ENCODE measurements at regions not wholly inside any gene's neighbourhood (a gene's known extent, or its start where the extent isn't known, plus 50 kb on each side); places are given as distances from the start of the nearest gene placed in this dataset.

DNA sequence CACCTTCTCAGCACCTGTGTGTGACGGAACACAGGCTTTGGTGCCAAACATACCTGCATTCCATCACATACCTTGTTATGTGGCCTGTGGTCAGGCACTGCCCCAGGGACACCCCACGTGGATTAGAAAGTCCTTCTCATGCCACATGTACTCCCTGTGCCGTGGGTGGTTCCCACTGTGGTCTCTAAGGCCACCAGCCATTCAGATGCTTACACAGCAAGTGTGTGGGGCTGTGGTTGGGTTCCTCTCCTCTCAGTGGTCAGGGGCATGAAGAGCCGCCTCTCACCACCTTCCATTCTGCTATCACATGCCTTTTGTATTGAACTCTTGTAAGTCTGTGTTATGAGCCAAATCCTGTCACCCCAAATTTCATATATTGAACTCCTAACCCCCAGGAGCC lies 85.1 kb upstream of the IGFBP3 start:
- no peak for DNase-seq (ENCODE audit: low read depth, low spot score)
- no peak overlapping the region for H3K4me3 ChIP-seq
- no peak overlapping the region for H3K9ac ChIP-seq (ENCODE audit: insufficient read length)
- TF ChIP-seq EZH2 (IDR thresholded peaks at IDR 0.05) (no peak), FOXP2 (optimal IDR thresholded peaks at IDR 0.05; ENCODE audit: control extremely low read depth, extremely low read length, insufficient read depth) (no peak), POLR2AphosphoS5 (IDR thresholded peaks at IDR 0.05; ENCODE audit: borderline replicate concordance, low read depth, low read length) (no peak)
- no peak overlapping the region for H3K27ac ChIP-seq
- no peaks in the 10 kb centered on the region for H3K36me3 ChIP-seq (ENCODE audit: insufficient read depth, low read length)
- H3K9me3 ChIP-seq (ENCODE audit: low read depth, low read length), result no peaks in the 10 kb centered on the region

DNA sequence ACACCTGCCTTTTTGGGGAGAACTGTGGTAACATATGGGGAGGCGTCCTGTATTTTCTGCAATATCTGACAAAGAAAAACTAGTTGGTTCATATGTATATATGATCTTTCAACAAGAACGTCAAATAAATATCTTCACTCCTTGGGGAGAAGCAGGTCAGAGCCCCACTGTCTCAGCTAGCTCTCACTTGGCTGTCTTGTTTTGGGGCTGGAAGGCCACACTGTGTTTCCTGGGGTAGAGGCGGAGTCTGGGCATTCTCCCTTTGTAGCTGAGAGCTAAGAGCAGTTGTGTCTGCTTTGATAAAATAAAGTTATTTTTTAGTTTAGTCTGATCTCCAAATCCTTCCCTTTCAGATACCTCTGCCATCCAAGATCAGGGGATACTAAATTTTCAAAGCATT lies 83.9 kb upstream of the IGFBP3 start:
- DNase-seq (ENCODE audit: low read depth, low spot score), result no peak
- Histone ChIP-seq H3K27ac (no peak overlapping the region), H3K9ac (ENCODE audit: insufficient read length) (no peak overlapping the region)

DNA sequence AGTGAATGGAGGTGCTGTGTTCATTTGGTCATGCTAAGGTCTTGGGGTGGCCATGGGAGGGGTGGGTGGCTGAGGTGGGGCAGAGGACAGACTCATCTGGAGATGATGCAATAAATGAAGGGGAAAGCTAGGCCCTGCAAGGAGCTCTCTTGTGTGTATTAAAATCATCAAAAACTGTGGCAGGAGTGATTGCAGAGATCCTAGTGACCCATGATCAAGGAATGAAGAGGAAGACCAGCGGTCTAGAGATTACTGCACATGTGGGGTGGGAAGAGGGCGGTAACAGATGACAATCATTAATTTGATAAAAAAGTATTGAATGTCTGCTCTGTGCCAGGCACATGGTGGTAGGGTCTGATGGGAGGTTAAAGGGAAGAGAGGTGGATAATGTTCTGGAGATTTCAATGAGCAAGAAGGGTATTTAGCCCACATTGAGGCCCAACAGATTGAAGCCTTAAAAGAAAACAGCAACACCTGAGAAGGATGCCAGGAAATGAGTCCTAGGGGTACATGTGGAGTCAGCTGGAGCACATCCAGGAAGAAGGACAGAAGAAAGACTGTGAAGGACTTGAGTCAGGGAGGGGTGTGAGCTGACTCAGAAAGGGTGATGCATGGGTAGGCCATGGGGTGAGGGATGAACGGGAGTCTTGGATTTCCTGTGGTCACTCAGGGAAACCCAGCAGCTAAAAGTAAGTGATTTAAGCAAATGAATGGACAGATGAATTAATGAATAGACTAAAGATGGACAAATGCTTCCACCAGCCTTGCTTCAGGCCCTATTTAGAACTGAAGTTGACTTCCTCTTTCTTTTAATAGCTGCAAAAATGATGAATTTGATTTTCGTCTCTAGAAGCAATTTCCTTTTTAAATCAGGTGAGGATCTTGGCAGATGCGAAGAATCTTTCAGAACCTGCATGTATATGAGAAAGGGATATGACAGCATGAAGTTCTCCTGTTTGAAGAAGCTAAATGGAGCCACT lies 83.1 kb upstream of the IGFBP3 start:
- H3K36me3 ChIP-seq (ENCODE audit: insufficient read depth, low read length), result no peaks in the 10 kb centered on the region
- H3K9me3 ChIP-seq (ENCODE audit: low read depth, low read length), result no peaks in the 10 kb centered on the region
- H3K27ac ChIP-seq, result no peak overlapping the region
- no peak overlapping the region for H3K9ac ChIP-seq (ENCODE audit: insufficient read length)
- DNase-seq (ENCODE audit: low read depth, low spot score), result no peak
- TF ChIP-seq POLR2AphosphoS5 (IDR thresholded peaks at IDR 0.05; ENCODE audit: borderline replicate concordance, low read depth, low read length) (no peak), FOXP2 (optimal IDR thresholded peaks at IDR 0.05; ENCODE audit: control extremely low read depth, extremely low read length, insufficient read depth) (no peak), EZH2 (IDR thresholded peaks at IDR 0.05) (no peak)
- no peak overlapping the region for H3K4me3 ChIP-seq

More for the DNA sequence above, 83.9 kb upstream of the IGFBP3 start:
- Histone ChIP-seq H3K4me3 (no peak overlapping the region), H3K9me3 (ENCODE audit: low read depth, low read length) (no peaks in the 10 kb centered on the region), H3K36me3 (ENCODE audit: insufficient read depth, low read length) (no peaks in the 10 kb centered on the region)
- no peak for TF ChIP-seq FOXP2 (optimal IDR thresholded peaks at IDR 0.05; ENCODE audit: control extremely low read depth, extremely low read length, insufficient read depth)

DNA sequence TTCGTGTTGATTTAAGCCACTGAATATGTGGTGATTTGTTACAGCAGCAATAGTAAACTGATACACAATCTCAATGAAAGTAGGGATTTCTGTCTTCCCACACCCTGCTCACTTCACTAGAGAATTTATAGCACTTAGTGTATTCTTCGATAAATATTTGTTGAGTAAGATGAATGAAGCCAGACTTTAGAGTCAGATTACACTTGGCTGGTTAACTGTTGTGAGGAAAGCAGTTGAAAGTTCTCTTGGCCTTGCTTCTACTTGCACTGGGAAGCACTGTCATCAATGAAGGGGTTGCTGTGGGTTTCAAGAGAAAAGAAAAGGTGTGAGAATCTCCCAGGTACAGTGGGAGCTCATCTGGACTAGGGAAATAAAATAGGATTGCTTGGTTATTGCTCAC lies 82.1 kb upstream of the IGFBP3 start:
- no peaks in the 10 kb centered on the region for H3K36me3 ChIP-seq (ENCODE audit: insufficient read depth, low read length)
- no peak overlapping the region for H3K27ac ChIP-seq
- H3K9ac ChIP-seq (ENCODE audit: insufficient read length), result no peak overlapping the region
- no peak overlapping the region for H3K4me3 ChIP-seq
- TF ChIP-seq FOXP2 (optimal IDR thresholded peaks at IDR 0.05; ENCODE audit: control extremely low read depth, extremely low read length, insufficient read depth), result no peak
- TF ChIP-seq EZH2 (IDR thresholded peaks at IDR 0.05), result no peak
- TF ChIP-seq POLR2AphosphoS5 (IDR thresholded peaks at IDR 0.05; ENCODE audit: borderline replicate concordance, low read depth, low read length), result no peak
- no peaks in the 10 kb centered on the region for H3K9me3 ChIP-seq (ENCODE audit: low read depth, low read length)
- no peak for DNase-seq (ENCODE audit: low read depth, low spot score)

DNA sequence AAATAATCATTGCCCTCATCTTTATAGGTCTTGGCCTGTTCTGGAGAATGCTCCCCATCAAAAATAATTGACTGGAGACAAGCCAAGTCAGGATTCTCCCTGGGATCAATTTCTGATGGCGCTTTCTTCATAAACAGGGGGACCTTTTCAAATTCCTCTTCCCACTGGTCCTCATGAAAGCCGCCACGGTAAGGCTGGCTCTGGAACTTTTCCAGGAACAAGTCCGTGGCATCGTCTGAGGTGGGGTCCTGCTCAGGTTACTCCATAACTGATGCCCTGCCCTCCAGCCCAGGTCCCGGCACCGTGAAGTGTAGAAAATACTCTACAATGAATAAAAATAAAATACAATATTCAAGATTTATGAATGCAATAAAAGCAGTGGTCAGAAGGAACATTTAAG lies 79.4 kb upstream of the IGFBP3 start:
- no peak for DNase-seq (ENCODE audit: low read depth, low spot score)
- no peak overlapping the region for H3K9ac ChIP-seq (ENCODE audit: insufficient read length)
- no peaks in the 10 kb centered on the region for H3K9me3 ChIP-seq (ENCODE audit: low read depth, low read length)
- no peaks in the 10 kb centered on the region for H3K36me3 ChIP-seq (ENCODE audit: insufficient read depth, low read length)
- no peak for TF ChIP-seq FOXP2 (optimal IDR thresholded peaks at IDR 0.05; ENCODE audit: control extremely low read depth, extremely low read length, insufficient read depth)
- no peak for TF ChIP-seq POLR2AphosphoS5 (IDR thresholded peaks at IDR 0.05; ENCODE audit: borderline replicate concordance, low read depth, low read length)
- no peak for TF ChIP-seq EZH2 (IDR thresholded peaks at IDR 0.05)
- H3K4me3 ChIP-seq, result no peak overlapping the region
- no peak overlapping the region for H3K27ac ChIP-seq

DNA sequence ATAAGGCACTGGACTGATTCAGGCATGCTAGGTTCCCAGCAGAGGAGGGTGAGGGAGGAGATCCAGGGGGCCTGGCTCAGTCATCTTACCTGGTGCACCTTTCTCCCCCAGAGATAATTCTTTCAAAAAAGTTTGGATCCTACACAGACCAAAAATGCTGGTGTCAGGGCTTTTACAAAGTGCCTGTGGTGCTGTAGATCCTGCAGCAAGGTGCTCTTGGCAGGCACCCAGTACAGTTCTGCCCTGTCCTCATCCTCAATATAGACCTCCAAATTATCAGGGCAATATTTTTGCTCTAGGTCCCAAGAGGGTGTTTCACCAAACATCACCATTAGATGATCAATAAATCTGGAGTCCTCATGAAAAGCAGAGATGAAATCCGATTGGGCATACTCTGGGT lies 78.5 kb upstream of the IGFBP3 start:
- Histone ChIP-seq H3K4me3 (no peak overlapping the region), H3K27ac (no peak overlapping the region), H3K36me3 (ENCODE audit: insufficient read depth, low read length) (no peaks in the 10 kb centered on the region), H3K9ac (ENCODE audit: insufficient read length) (no peak overlapping the region), H3K9me3 (ENCODE audit: low read depth, low read length) (no peaks in the 10 kb centered on the region)
- TF ChIP-seq POLR2AphosphoS5 (IDR thresholded peaks at IDR 0.05; ENCODE audit: borderline replicate concordance, low read depth, low read length) (no peak), EZH2 (IDR thresholded peaks at IDR 0.05) (no peak), FOXP2 (optimal IDR thresholded peaks at IDR 0.05; ENCODE audit: control extremely low read depth, extremely low read length, insufficient read depth) (no peak)
- no peak for DNase-seq (ENCODE audit: low read depth, low spot score)

DNA sequence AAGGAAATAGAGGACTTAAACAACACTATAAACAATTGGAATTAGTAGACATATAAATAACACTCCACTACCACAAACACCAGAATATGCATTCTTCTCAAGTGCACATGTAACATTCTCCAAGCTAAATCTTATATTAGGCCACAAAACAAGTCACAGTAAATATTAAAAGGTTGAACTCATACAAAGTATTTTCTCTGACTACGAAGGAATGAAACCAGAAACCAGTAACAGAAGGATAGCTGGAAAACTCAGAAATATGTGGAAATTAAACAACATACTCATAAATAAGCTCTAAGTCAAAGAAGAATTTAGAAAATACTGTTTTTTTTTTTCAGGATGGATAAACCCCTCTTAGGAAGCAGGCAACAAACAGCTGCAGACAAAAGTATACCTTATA lies 77.4 kb upstream of the IGFBP3 start:
- no peak overlapping the region for H3K27ac ChIP-seq
- no peaks in the 10 kb centered on the region for H3K36me3 ChIP-seq (ENCODE audit: insufficient read depth, low read length)
- TF ChIP-seq FOXP2 (optimal IDR thresholded peaks at IDR 0.05; ENCODE audit: control extremely low read depth, extremely low read length, insufficient read depth) (no peak), EZH2 (IDR thresholded peaks at IDR 0.05) (no peak), POLR2AphosphoS5 (IDR thresholded peaks at IDR 0.05; ENCODE audit: borderline replicate concordance, low read depth, low read length) (no peak)
- no peak overlapping the region for H3K9ac ChIP-seq (ENCODE audit: insufficient read length)
- H3K9me3 ChIP-seq (ENCODE audit: low read depth, low read length), result no peaks in the 10 kb centered on the region
- DNase-seq (ENCODE audit: low read depth, low spot score), result no peak
- H3K4me3 ChIP-seq, result no peak overlapping the region

DNA sequence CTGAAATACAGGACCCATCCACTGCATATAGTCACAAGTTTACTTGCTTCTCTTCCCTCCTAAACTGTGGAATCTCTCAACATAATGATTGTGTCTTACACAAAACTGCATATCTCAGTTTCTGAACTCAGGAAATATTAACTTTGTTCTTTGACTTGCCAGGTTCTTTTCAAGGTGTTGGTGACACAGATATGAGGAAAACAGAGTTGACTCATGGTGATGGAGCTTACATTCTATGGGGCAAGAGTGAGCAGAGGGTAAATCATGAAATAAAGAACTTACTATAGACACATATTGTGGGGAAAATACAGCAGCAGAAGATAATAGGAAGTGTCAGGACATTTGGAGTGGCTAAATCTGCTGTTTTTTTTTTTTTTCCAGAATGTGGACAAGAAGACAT lies 72.5 kb upstream of the IGFBP3 start:
- H3K9ac ChIP-seq (ENCODE audit: insufficient read length), result no peak overlapping the region
- DNase-seq (ENCODE audit: low read depth, low spot score), result no peak

More for the DNA sequence above, 72.5 kb upstream of the IGFBP3 start:
- H3K27ac ChIP-seq, result no peak overlapping the region
- H3K4me3 ChIP-seq, result no peak overlapping the region
- H3K36me3 ChIP-seq (ENCODE audit: insufficient read depth, low read length), result no peaks in the 10 kb centered on the region
- TF ChIP-seq EZH2 (IDR thresholded peaks at IDR 0.05) (no peak), FOXP2 (optimal IDR thresholded peaks at IDR 0.05; ENCODE audit: control extremely low read depth, extremely low read length, insufficient read depth) (no peak), POLR2AphosphoS5 (IDR thresholded peaks at IDR 0.05; ENCODE audit: borderline replicate concordance, low read depth, low read length) (no peak)
- no peaks in the 10 kb centered on the region for H3K9me3 ChIP-seq (ENCODE audit: low read depth, low read length)

Data from SK-N-MC (cell line).